ENCODE measurements at regions not wholly inside any gene's neighbourhood (a gene's known extent, or its start where the extent isn't known, plus 50 kb on each side); places are given as distances from the start of the nearest gene placed in this dataset.

GRCh38 chr2:155023674-155024073, 325.2 kb downstream of the KCNJ3 start:
- Mint-ChIP-seq H3K9me3 (ENCODE audit: unreplicated experiment) (no peaks in the 10 kb centered on the region), H3K36me3 (ENCODE audit: low read depth, unreplicated experiment) (no peaks in the 10 kb centered on the region)
- H3K27ac ChIP-seq (ENCODE audit: low read depth, low read length): no peak overlapping the region

GRCh38 chr2:155022531-155022930, 324.0 kb downstream of the KCNJ3 start:
- DNase-seq (ENCODE audit: low read depth) (no peak), FAIRE-seq (no peak)
- H3K36me3 Mint-ChIP-seq (ENCODE audit: low read depth, unreplicated experiment): no peaks in the 10 kb centered on the region
- H3K27me3 Mint-ChIP-seq (ENCODE audit: low read depth, unreplicated experiment): no peaks in the 10 kb centered on the region
- Histone ChIP-seq H3K79me2 (ENCODE audit: insufficient read depth, low read length) (no peaks in the 10 kb centered on the region), H3K27me3 (ENCODE audit: insufficient read depth, low read length) (no peaks in the 10 kb centered on the region), H3K4me1 (ENCODE audit: insufficient read depth, low read length) (no peaks in the 10 kb centered on the region), H3K36me3 (ENCODE audit: insufficient read depth, low read length) (no peaks in the 10 kb centered on the region), H3K4me2 (ENCODE audit: low read length) (no peak overlapping the region), H4K20me1 (ENCODE audit: insufficient read depth, low read length) (no peaks in the 10 kb centered on the region), H3K27ac (ENCODE audit: low read depth, low read length) (no peak overlapping the region), H3K9me3 (ENCODE audit: insufficient read depth, low read depth, low read length) (no peaks in the 10 kb centered on the region), H3K9ac (ENCODE audit: low read length) (no peak overlapping the region), H2AFZ (ENCODE audit: low read depth, low read length) (no peak overlapping the region), H3K4me3 (ENCODE audit: insufficient read depth, low read depth, low read length) (no peak overlapping the region)
- no peak overlapping the region for H3K4me3 Mint-ChIP-seq (ENCODE audit: unreplicated experiment)
- H3K27ac Mint-ChIP-seq (ENCODE audit: unreplicated experiment): no peak overlapping the region
- H3K4me1 Mint-ChIP-seq (ENCODE audit: low read depth, unreplicated experiment): no peaks in the 10 kb centered on the region
- no peaks in the 10 kb centered on the region for H3K9me3 Mint-ChIP-seq (ENCODE audit: unreplicated experiment)
- TF ChIP-seq, protein P1, sequence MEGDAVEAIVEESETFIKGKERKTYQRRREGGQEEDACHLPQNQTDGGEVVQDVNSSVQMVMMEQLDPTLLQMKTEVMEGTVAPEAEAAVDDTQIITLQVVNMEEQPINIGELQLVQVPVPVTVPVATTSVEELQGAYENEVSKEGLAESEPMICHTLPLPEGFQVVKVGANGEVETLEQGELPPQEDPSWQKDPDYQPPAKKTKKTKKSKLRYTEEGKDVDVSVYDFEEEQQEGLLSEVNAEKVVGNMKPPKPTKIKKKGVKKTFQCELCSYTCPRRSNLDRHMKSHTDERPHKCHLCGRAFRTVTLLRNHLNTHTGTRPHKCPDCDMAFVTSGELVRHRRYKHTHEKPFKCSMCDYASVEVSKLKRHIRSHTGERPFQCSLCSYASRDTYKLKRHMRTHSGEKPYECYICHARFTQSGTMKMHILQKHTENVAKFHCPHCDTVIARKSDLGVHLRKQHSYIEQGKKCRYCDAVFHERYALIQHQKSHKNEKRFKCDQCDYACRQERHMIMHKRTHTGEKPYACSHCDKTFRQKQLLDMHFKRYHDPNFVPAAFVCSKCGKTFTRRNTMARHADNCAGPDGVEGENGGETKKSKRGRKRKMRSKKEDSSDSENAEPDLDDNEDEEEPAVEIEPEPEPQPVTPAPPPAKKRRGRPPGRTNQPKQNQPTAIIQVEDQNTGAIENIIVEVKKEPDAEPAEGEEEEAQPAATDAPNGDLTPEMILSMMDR (IDR thresholded peaks at IDR 0.05; ENCODE audit: insufficient read depth, low read depth, low read length): no peak
- no peak for TF ChIP-seq EZH2 (IDR thresholded peaks at IDR 0.05; ENCODE audit: insufficient read depth, low read length)

More at GRCh38 chr2:155023674-155024073, 325.2 kb downstream of the KCNJ3 start:
- no peak overlapping the region for H3K4me3 Mint-ChIP-seq (ENCODE audit: unreplicated experiment)
- no peak for TF ChIP-seq EZH2 (IDR thresholded peaks at IDR 0.05; ENCODE audit: insufficient read depth, low read length)
- TF ChIP-seq, protein P1 (IDR thresholded peaks at IDR 0.05; ENCODE audit: insufficient read depth, low read depth, low read length): no peak
- Histone ChIP-seq H3K9ac (ENCODE audit: low read length) (no peak overlapping the region), H4K20me1 (ENCODE audit: insufficient read depth, low read length) (no peaks in the 10 kb centered on the region), H3K4me1 (ENCODE audit: insufficient read depth, low read length) (no peaks in the 10 kb centered on the region), H3K4me3 (ENCODE audit: insufficient read depth, low read depth, low read length) (no peak overlapping the region), H3K9me3 (ENCODE audit: insufficient read depth, low read depth, low read length) (no peaks in the 10 kb centered on the region), H3K36me3 (ENCODE audit: insufficient read depth, low read length) (no peaks in the 10 kb centered on the region), H3K4me2 (ENCODE audit: low read length) (no peak overlapping the region), H2AFZ (ENCODE audit: low read depth, low read length) (no peak overlapping the region), H3K27me3 (ENCODE audit: insufficient read depth, low read length) (no peaks in the 10 kb centered on the region), H3K79me2 (ENCODE audit: insufficient read depth, low read length) (no peaks in the 10 kb centered on the region)
- FAIRE-seq (no peak), DNase-seq (ENCODE audit: low read depth) (no peak)
- no peaks in the 10 kb centered on the region for H3K4me1 Mint-ChIP-seq (ENCODE audit: low read depth, unreplicated experiment)
- no peak overlapping the region for H3K27ac Mint-ChIP-seq (ENCODE audit: unreplicated experiment)
- no peaks in the 10 kb centered on the region for H3K27me3 Mint-ChIP-seq (ENCODE audit: low read depth, unreplicated experiment)

DNA sequence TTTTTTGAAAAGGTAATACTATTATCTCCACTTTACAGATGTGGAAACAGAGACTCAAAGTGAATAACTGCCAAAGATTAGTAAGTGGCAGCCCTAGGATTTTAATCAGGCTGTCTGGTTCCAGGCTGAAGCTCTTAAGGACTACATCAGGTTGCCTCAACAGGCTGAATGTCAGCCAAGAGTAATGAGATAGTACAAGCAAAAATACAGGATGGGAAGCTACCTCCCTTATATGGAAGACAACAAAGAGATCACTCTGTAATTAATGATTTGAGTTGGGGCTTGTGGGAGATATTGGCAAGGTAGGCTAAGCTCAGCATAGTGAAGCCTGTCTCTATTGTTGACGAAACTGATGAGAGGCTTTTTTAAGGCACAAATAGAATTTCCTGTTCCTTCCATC, 323.1 kb downstream of the KCNJ3 start:
- Histone ChIP-seq H4K20me1 (ENCODE audit: insufficient read depth, low read length) (no peaks in the 10 kb centered on the region), H3K9me3 (ENCODE audit: insufficient read depth, low read depth, low read length) (no peaks in the 10 kb centered on the region), H3K36me3 (ENCODE audit: insufficient read depth, low read length) (no peaks in the 10 kb centered on the region), H2AFZ (ENCODE audit: low read depth, low read length) (no peak overlapping the region), H3K79me2 (ENCODE audit: insufficient read depth, low read length) (no peaks in the 10 kb centered on the region), H3K9ac (ENCODE audit: low read length) (no peak overlapping the region), H3K27me3 (ENCODE audit: insufficient read depth, low read length) (no peaks in the 10 kb centered on the region), H3K4me1 (ENCODE audit: insufficient read depth, low read length) (no peaks in the 10 kb centered on the region), H3K4me2 (ENCODE audit: low read length) (no peak overlapping the region), H3K4me3 (ENCODE audit: insufficient read depth, low read depth, low read length) (no peak overlapping the region), H3K27ac (ENCODE audit: low read depth, low read length) (no peak overlapping the region)
- no peak for DNase-seq (ENCODE audit: low read depth)
- no peaks in the 10 kb centered on the region for H3K27me3 Mint-ChIP-seq (ENCODE audit: low read depth, unreplicated experiment)
- TF ChIP-seq, protein P1 (IDR thresholded peaks at IDR 0.05; ENCODE audit: insufficient read depth, low read depth, low read length): no peak
- TF ChIP-seq EZH2 (IDR thresholded peaks at IDR 0.05; ENCODE audit: insufficient read depth, low read length): no peak
- H3K27ac Mint-ChIP-seq (ENCODE audit: unreplicated experiment): no peak overlapping the region
- no peaks in the 10 kb centered on the region for H3K9me3 Mint-ChIP-seq (ENCODE audit: unreplicated experiment)
- no peak overlapping the region for H3K4me3 Mint-ChIP-seq (ENCODE audit: unreplicated experiment)
- H3K4me1 Mint-ChIP-seq (ENCODE audit: low read depth, unreplicated experiment): no peaks in the 10 kb centered on the region
- FAIRE-seq: no peak
- H3K36me3 Mint-ChIP-seq (ENCODE audit: low read depth, unreplicated experiment): no peaks in the 10 kb centered on the region

Measured in astrocyte (in vitro differentiated cells and primary cell).